PC-3 (cell line): ENCODE measurements at regions not wholly inside any gene's neighbourhood (a gene's known extent, or its start where the extent isn't known, plus 50 kb on each side); places are given as distances from the start of the nearest gene placed in this dataset.

Experiments
- CTCF ChIP-seq: fragments of 300-600 bp; sonication (generic); conservative IDR thresholded peaks from 2 replicates; pipeline ENCODE4 v1.5.1; 2017; ENCODE audit warnings: antibody characterized with exemption, low read depth, mild to moderate bottlenecking, low read length
- EZH2 ChIP-seq: fragments of 300-600 bp; sonication (generic); IDR thresholded peaks from one replicate; pipeline ENCODE4 v1.6.1; 2017; ENCODE audit warnings: antibody characterized with exemption, mild to moderate bottlenecking, low read length; ENCODE audit not compliant: unreplicated experiment

GRCh38 chr7:13563680-13564079 lies 425.8 kb downstream of the ETV1 start:
- no peak for TF ChIP-seq EZH2
- no peak for TF ChIP-seq CTCF
